Stomach (tissue), 4 donors: ENCODE measurements at regions not wholly inside any gene's neighbourhood (a gene's known extent, or its start where the extent isn't known, plus 50 kb on each side); places are given as distances from the start of the nearest gene placed in this dataset.

Source experiments
- CTCF ChIP-seq, 7 experiments: fragments of 450-650 bp in 4 of 7; fragments of 200-600 bp in 3 of 7; sonication (generic) in 3 of 7; IDR thresholded peaks; one replicate each; pipeline ENCODE4 v1.5.1; 2016 to 2019; ENCODE audit warnings: antibody characterized with exemption in 7 of 7, control low read depth in 2 of 7, mild to moderate bottlenecking in 1 of 7
- POLR2A ChIP-seq, 4 donors: fragments of 450-650 bp; IDR thresholded peaks; one replicate each; pipeline ENCODE4 v1.6.1; 2016; ENCODE audit warnings: antibody characterized with exemption in 4 of 4, control low read depth in 2 of 4, mild to moderate bottlenecking in 1 of 4, moderate library complexity in 1 of 4
- POLR2AphosphoS5 ChIP-seq, 3 donors: sonication (generic); formaldehyde crosslinking; IDR thresholded peaks; one replicate each; pipeline ENCODE4 v1.6.1; 2016; ENCODE audit warnings: antibody characterized with exemption in 3 of 3

- TF ChIP-seq CTCF (IDR thresholded peaks at IDR 0.05) (no peak), POLR2AphosphoS5 (IDR thresholded peaks at IDR 0.05) (no peak), POLR2A (IDR thresholded peaks at IDR 0.05) (no peak)
These were observed 580.9 kb upstream of the WWC1 start for GRCh38 chr5:167710444-167711073.
